K562 (cell line): ENCODE measurements at regions not wholly inside any gene's neighbourhood (a gene's known extent, or its start where the extent isn't known, plus 50 kb on each side); places are given as distances from the start of the nearest gene placed in this dataset.

ENCODE experiments used
- ATAC-seq: fragments of 200-7000 bp; cut with Tn5 transposase; 3 replicates; pipeline ENCODE4 v1.9.1; 2020; ENCODE audit warnings: moderate library complexity
- BruUV-seq: library from RNA; stranded (reverse); fragments of 400-500 nt; replicated peaks from 2 replicates; lab custom pipeline; 2021; lab: Mats Ljungman, UMichigan
- CTCF ChIA-PET: fragments of 300-600 bp; formaldehyde crosslinking; extraction: SDS; loops from one replicate; lab custom pipeline; 2021; ENCODE audit warnings: low intra/inter-chr PET ratio; lab: Yijun Ruan, JAX
- POLR2A ChIA-PET: fragments of 300-600, 350-650 bp; sonication (Branson Sonifier 250); formaldehyde crosslinking; extraction: SDS; loops from one replicate; lab custom pipeline; 2021; ENCODE audit warnings: antibody characterized with exemption, inconsistent platforms; lab: Yijun Ruan, JAX
- DNase-seq, 4 experiments: peaks; one replicate each; pipeline versions ENCODE4 v3.0.0 to v3.0.0-alpha.2; 2011 to 2018; ENCODE audit warnings: low spot score in 3 of 4, mixed read lengths in 3 of 4; ENCODE audit errors: extremely low read depth in 1 of 4
- FAIRE-seq: peaks from 2 replicates; lab custom pipeline; 2011; peaks lifted over from hg19 to GRCh38; lab: Jason Lieb, UNC
- H2AFZ ChIP-seq: 2 replicates; pipeline ENCODE4 v1.6.0; 2011; ENCODE audit warnings: low read depth, low read length, control low read depth, inconsistent platforms
- H3K27ac ChIP-seq: fragments of 200-600 bp; 3 replicates; pipeline ENCODE4 v1.8.0; 2011; ENCODE audit warnings: low read depth, mild to moderate bottlenecking, control low read depth, inconsistent platforms, low read length, moderate library complexity, mixed read lengths; ENCODE audit errors: extremely low read depth
- H3K27me3 ChIP-seq, 2 experiments: fragments of 300-600 bp in 1 of 2; 2 replicates in 1 of 2; 3 replicates in 1 of 2; pipeline versions ENCODE4 v1.6.0 to v1.8.0; 2011; ENCODE audit warnings: inconsistent platforms in 2 of 2, low read length in 2 of 2, mild to moderate bottlenecking in 1 of 2, mixed read lengths in 1 of 2, moderate library complexity in 1 of 2; ENCODE audit not compliant: control insufficient read depth in 2 of 2, insufficient read depth in 2 of 2
- H3K36me3 ChIP-seq: fragments of 300-600 bp; 3 replicates; pipeline ENCODE4 v1.8.0; 2011; ENCODE audit warnings: mild to moderate bottlenecking, low read length, inconsistent platforms; ENCODE audit not compliant: control insufficient read depth, insufficient read depth
- H3K4me1 ChIP-seq, 2 experiments: fragments of 200-600 bp in 1 of 2; replicated peaks in 1 of 2; 2 replicates in 1 of 2; 3 replicates in 1 of 2; pipeline versions ENCODE4 v1.5.1 to v1.8.0; 2011; ENCODE audit warnings: inconsistent platforms in 2 of 2, low read length in 2 of 2, mild to moderate bottlenecking in 1 of 2, mixed read lengths in 1 of 2, moderate library complexity in 1 of 2; ENCODE audit not compliant: control insufficient read depth in 2 of 2, insufficient read depth in 2 of 2
- H3K4me2 ChIP-seq: 2 replicates; pipeline ENCODE4 v1.6.1; 2011; ENCODE audit warnings: low read length, control low read depth, inconsistent platforms, mixed read lengths; ENCODE audit not compliant: insufficient read depth
- H3K4me3 ChIP-seq: fragments of 200-600 bp; sonication (generic), shearing (Covaris generic); 2 replicates; pipeline ENCODE4 v1.5.1; 2016; ENCODE audit warnings: control low read depth, inconsistent platforms
- H3K79me2 ChIP-seq: fragments of 200-600 bp; 3 replicates; pipeline ENCODE4 v1.8.0; 2011; ENCODE audit warnings: low read length, inconsistent platforms; ENCODE audit not compliant: control insufficient read depth, insufficient read depth
- H3K9ac ChIP-seq, 2 experiments: 2 replicates each; pipeline versions ENCODE4 v1.6.0 to v1.6.1; 2011; ENCODE audit warnings: low read depth in 2 of 2, low read length in 2 of 2, control low read depth in 1 of 2, inconsistent platforms in 1 of 2, mild to moderate bottlenecking in 1 of 2, mixed read lengths in 1 of 2; ENCODE audit not compliant: insufficient read depth in 1 of 2
- H3K9me1 ChIP-seq: one replicate; pipeline ENCODE4 v1.6.0; 2011; ENCODE audit warnings: inconsistent platforms, mild to moderate bottlenecking, low read length, moderate library complexity; ENCODE audit not compliant: control insufficient read depth, insufficient read depth
- H3K9me3 ChIP-seq: replicated peaks from 2 replicates; pipeline ENCODE4 v1.5.1; 2011; ENCODE audit warnings: low read depth, low read length, inconsistent platforms; ENCODE audit not compliant: control insufficient read depth, insufficient read depth
- H4K20me1 ChIP-seq: replicated peaks from 2 replicates; pipeline ENCODE4 v1.6.1; 2011; ENCODE audit warnings: low read length, inconsistent platforms, mixed read lengths; ENCODE audit not compliant: control insufficient read depth, insufficient read depth
- ADNP ChIP-seq: fragments of 200-800 bp; sonication (Bioruptor generic); IDR thresholded peaks from 2 replicates; pipeline ENCODE4 v1.6.1; 2016; ENCODE audit warnings: missing genetic modification characterization, missing compliant biosample characterization
- BCOR ChIP-seq: fragments of 450-650 bp; IDR thresholded peaks from 2 replicates; pipeline ENCODE4 v1.6.1; 2016
- CBFA2T3 ChIP-seq: fragments of 450-650 bp; IDR thresholded peaks from 2 replicates; pipeline ENCODE4 v1.6.1; 2017
- DMBX1 ChIP-seq: fragments of 250-450 bp; sonication (Bioruptor Pico); IDR thresholded peaks from 2 replicates; pipeline ENCODE4 v1.8.0; 2022; ENCODE audit warnings: inconsistent platforms, mild to moderate bottlenecking, moderate library complexity, borderline replicate concordance
- FOXM1 ChIP-seq, 2 experiments: fragments of 450-650 bp in 1 of 2; sonication (generic) in 1 of 2; formaldehyde crosslinking in 1 of 2; IDR thresholded peaks; 2 replicates each; pipeline versions ENCODE4 v1.6.1 to v1.9.0; 2017 to 2022; ENCODE audit warnings: low read depth in 2 of 2, mild to moderate bottlenecking in 2 of 2, missing genetic modification reagents in 1 of 2, moderate library complexity in 1 of 2
- JUND ChIP-seq, 2 experiments: IDR thresholded peaks; 2 replicates in 1 of 2; 3 replicates in 1 of 2; pipeline ENCODE4 v1.6.1; 2011; ENCODE audit warnings: borderline replicate concordance in 2 of 2, low read depth in 2 of 2, low read length in 2 of 2, improper control_type of control experiment in 1 of 2, missing biosample characterization in 1 of 2, missing genetic modification characterization in 1 of 2, missing genetic modification reagents in 1 of 2
- KDM1A ChIP-seq, 2 experiments: fragments of 450-650 bp; IDR thresholded peaks; 2 replicates each; pipeline ENCODE4 v1.6.1; 2016; ENCODE audit warnings: mild to moderate bottlenecking in 2 of 2
- PCBP1 ChIP-seq: fragments of 200-400 bp; formaldehyde crosslinking; IDR thresholded peaks from 2 replicates; pipeline ENCODE4 v1.6.1; 2018; ENCODE audit warnings: mild to moderate bottlenecking, low read depth, low read length; ENCODE audit not compliant: poor library complexity, severe bottlenecking
- PRPF4 ChIP-seq: fragments of 200-400 bp; formaldehyde crosslinking; IDR thresholded peaks from one replicate; pipeline ENCODE4 v1.6.1; 2017; ENCODE audit warnings: low read length, low read depth, mild to moderate bottlenecking; ENCODE audit not compliant: insufficient read depth, poor library complexity, severe bottlenecking
- RBM25 ChIP-seq: fragments of 200-400 bp; formaldehyde crosslinking; IDR thresholded peaks from 2 replicates; pipeline ENCODE4 v1.6.1; 2018; ENCODE audit warnings: low read length, low read depth, moderate library complexity; ENCODE audit not compliant: severe bottlenecking
- SP2 ChIP-seq: IDR thresholded peaks from 2 replicates; pipeline ENCODE4 v1.6.1; 2011; ENCODE audit warnings: mild to moderate bottlenecking, low read depth, low read length, moderate library complexity; ENCODE audit not compliant: poor library complexity, severe bottlenecking; ENCODE audit errors: extremely low read depth
- ZNF253 ChIP-seq: fragments of 250-450 bp; sonication (Bioruptor Pico); conservative IDR thresholded peaks from 2 replicates; pipeline ENCODE4 v1.6.1; 2021; ENCODE audit warnings: mild to moderate bottlenecking
- ZNF324 ChIP-seq: fragments of 250-450 bp; sonication (Bioruptor Pico); IDR thresholded peaks from 2 replicates; pipeline ENCODE4 v1.4.0; 2020; ENCODE audit warnings: mild to moderate bottlenecking
- ZNF41 ChIP-seq: fragments of 250-450 bp; sonication (Bioruptor Pico); conservative IDR thresholded peaks from 2 replicates; pipeline ENCODE4 v1.4.0; 2020; ENCODE audit warnings: mild to moderate bottlenecking
- ZNF57 ChIP-seq: fragments of 450-650 bp; formaldehyde crosslinking; IDR thresholded peaks from 2 replicates; pipeline ENCODE4 v1.4.0; 2020; ENCODE audit warnings: mild to moderate bottlenecking, moderate library complexity
- WGBS: fragments of 100-300 bp; shearing (Covaris generic); methylation state at CpG from one replicate; pipeline ENCODE4 v1.1.6; 2016; ENCODE audit warnings: low coverage, mixed read lengths; ENCODE audit not compliant: insufficient coverage; ENCODE audit errors: missing lambda C conversion rate; 5-methylcytosine and 5-hydroxymethylcytosine counted together
- in situ Hi-C: fragments of 300-500 bp; cut with MboI; formaldehyde crosslinking; loops from 4 replicates; pipeline ENCODE4 v1.15.0; 2018; ENCODE audit warnings: inconsistent platforms, mixed read lengths
- intact Hi-C: fragments of 100-400 bp; cut with micrococcal nuclease; formaldehyde crosslinking; loops from 2 replicates; pipeline ENCODE4 v1.14.2; 2022
- TF ChIP-seq, protein P1 (sequence below): fragments of 450-650 bp; formaldehyde crosslinking; IDR thresholded peaks from 2 replicates; pipeline ENCODE4 v1.4.0; 2022; ENCODE audit warnings: mild to moderate bottlenecking, moderate library complexity
- TF ChIP-seq, protein P2 (sequence below): fragments of 450-650 bp; IDR thresholded peaks from 2 replicates; pipeline ENCODE4 v1.6.1; 2017; ENCODE audit warnings: mild to moderate bottlenecking, moderate library complexity
- TF ChIP-seq, protein P3 (sequence below): sonication (generic); IDR thresholded peaks from 2 replicates; pipeline ENCODE4 v1.6.1; 2016

DNA sequence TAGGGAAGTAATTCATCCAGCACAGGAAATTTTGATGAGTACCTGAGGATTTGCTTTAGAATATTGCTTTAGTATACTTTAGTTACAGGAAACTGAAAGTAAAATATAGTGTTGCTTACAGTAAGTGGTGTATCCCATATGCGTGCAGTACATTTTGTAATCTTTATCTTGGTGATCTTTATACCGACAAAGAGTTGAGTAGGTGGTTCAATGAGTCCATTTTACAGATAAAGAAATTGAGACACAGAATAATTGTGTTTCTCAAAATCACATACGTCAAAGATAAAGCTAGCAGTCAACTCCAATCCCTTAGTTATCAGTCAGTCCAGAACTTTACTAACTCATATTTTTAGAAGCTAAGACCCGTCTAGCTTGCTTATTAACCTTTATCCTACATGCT lies 65.8 kb upstream of the E2F3 start:
- Histone ChIP-seq H3K9ac (no peak overlapping the region), H3K4me2 (no peak overlapping the region), H3K4me1 (peaks cover 0 to 9% of the 10 kb centered on the region in 2 experiments; a peak in 3 of 5 replicates), H3K27ac (no peak overlapping the region), H3K9me1 (no peaks in the 10 kb centered on the region), H3K79me2 (no peaks in the 10 kb centered on the region), H3K27me3 (no peaks in the 10 kb centered on the region), H3K36me3 (no peaks in the 10 kb centered on the region), H3K9me3 (peaks cover 5% of the 10 kb centered on the region; the same call in 1 of the 2 replicates), H4K20me1 (no peaks in the 10 kb centered on the region), H3K4me3 (no peak overlapping the region), H2AFZ (no peak overlapping the region)
- DNase-seq: no peak
- no peak for FAIRE-seq
- in situ Hi-C loops: no loop called here
- 2% methylated on average over 4 of the region's 4 CpGs for WGBS
- peak; percentile 34 to 72; a peak in 3 of 4 replicates for TF ChIP-seq KDM1A (IDR thresholded peaks at IDR 0.05)
- TF ChIP-seq ADNP (tag): peak; percentile 80
- no peak for TF ChIP-seq PRPF4
- TF ChIP-seq, protein P1, sequence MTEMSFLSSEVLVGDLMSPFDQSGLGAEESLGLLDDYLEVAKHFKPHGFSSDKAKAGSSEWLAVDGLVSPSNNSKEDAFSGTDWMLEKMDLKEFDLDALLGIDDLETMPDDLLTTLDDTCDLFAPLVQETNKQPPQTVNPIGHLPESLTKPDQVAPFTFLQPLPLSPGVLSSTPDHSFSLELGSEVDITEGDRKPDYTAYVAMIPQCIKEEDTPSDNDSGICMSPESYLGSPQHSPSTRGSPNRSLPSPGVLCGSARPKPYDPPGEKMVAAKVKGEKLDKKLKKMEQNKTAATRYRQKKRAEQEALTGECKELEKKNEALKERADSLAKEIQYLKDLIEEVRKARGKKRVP: no peak
- TF ChIP-seq ZNF324 (CRISPR knock-in tag): no peak
- no peak for TF ChIP-seq SP2
- peak; percentile 86 for TF ChIP-seq RBM25
- TF ChIP-seq ZNF41: no peak
- no peak for TF ChIP-seq DMBX1 (CRISPR knock-in tag)
- TF ChIP-seq ZNF57: no peak
- TF ChIP-seq, protein P2, sequence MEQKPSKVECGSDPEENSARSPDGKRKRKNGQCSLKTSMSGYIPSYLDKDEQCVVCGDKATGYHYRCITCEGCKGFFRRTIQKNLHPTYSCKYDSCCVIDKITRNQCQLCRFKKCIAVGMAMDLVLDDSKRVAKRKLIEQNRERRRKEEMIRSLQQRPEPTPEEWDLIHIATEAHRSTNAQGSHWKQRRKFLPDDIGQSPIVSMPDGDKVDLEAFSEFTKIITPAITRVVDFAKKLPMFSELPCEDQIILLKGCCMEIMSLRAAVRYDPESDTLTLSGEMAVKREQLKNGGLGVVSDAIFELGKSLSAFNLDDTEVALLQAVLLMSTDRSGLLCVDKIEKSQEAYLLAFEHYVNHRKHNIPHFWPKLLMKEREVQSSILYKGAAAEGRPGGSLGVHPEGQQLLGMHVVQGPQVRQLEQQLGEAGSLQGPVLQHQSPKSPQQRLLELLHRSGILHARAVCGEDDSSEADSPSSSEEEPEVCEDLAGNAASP: no peak
- TF ChIP-seq CBFA2T3: peak; percentile 24; the same call in 1 of the 2 replicates
- no peak for TF ChIP-seq PCBP1
- TF ChIP-seq, protein P3, sequence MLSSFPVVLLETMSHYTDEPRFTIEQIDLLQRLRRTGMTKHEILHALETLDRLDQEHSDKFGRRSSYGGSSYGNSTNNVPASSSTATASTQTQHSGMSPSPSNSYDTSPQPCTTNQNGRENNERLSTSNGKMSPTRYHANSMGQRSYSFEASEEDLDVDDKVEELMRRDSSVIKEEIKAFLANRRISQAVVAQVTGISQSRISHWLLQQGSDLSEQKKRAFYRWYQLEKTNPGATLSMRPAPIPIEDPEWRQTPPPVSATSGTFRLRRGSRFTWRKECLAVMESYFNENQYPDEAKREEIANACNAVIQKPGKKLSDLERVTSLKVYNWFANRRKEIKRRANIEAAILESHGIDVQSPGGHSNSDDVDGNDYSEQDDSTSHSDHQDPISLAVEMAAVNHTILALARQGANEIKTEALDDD: 0 out of 2 replicates have a peak, but pooled peaks have one; percentile 28
- no peak for TF ChIP-seq FOXM1 (IDR thresholded peaks at IDR 0.05; ENCODE audit: low read depth)
- no peak for TF ChIP-seq FOXM1 (CRISPR knock-in tag; IDR thresholded peaks at IDR 0.05; ENCODE audit: low read depth)
- TF ChIP-seq BCOR: peak; percentile 73; the same call in 1 of the 2 replicates
- TF ChIP-seq ZNF253 (CRISPR knock-in tag): no peak
- no peak for TF ChIP-seq JUND (IDR thresholded peaks at IDR 0.05; ENCODE audit: borderline replicate concordance, low read depth, low read length)
- no peak for TF ChIP-seq JUND (tag; IDR thresholded peaks at IDR 0.05; ENCODE audit: borderline replicate concordance, low read depth, low read length)
- BruUV-seq: no TSS peak
- ChIA-PET POLR2A (no interaction called here), CTCF (no interaction called here)
- intact Hi-C loops: no loop called here
- no peak for ATAC-seq
